ENCODE measurements at regions not wholly inside any gene's neighbourhood (a gene's known extent, or its start where the extent isn't known, plus 50 kb on each side); places are given as distances from the start of the nearest gene placed in this dataset.

GRCh38 chr18:22848615-22849014 is 84.5 kb upstream of the RBBP8 start:
- H3K9me3 ChIP-seq, result no peaks in the 10 kb centered on the region
- no peaks in the 10 kb centered on the region for H3K27me3 ChIP-seq
- H3K4me3 ChIP-seq, result no peak overlapping the region
- TF ChIP-seq CTCF (IDR thresholded peaks at IDR 0.05), result no peak
- TF ChIP-seq POLR2A (IDR thresholded peaks at IDR 0.05), result no peak
- no peak overlapping the region for H3K27ac ChIP-seq
- no peaks in the 10 kb centered on the region for H3K36me3 ChIP-seq (replicated peaks in 1 of 2; ENCODE audit: insufficient read depth in 1 of 2, low read depth in 2 of 2)
- intact Hi-C loops (cut with DNase I), result loop anchor here (10.0 kb wide), 1 partner anchor 136 kb away; no protein-coding TSS in a partner anchor
- H3K4me1 ChIP-seq, result peaks cover 23% of the 10 kb centered on the region
- DNase-seq (peak in 2 of 4 donors; percentile 30 to 41), ATAC-seq (peak; percentile 79)
- 22 to 32% methylated on average over 1 of the region's 1 CpG for WGBS, 2 donors

GRCh38 chr18:22856870-22857269 is 76.3 kb upstream of the RBBP8 start:
- 73 to 79% methylated on average over 2 of the region's 2 CpGs for WGBS, 2 donors
- Histone ChIP-seq H3K27ac (no peak overlapping the region), H3K27me3 (no peaks in the 10 kb centered on the region), H3K4me3 (no peak overlapping the region), H3K36me3 (replicated peaks in 1 of 2; ENCODE audit: insufficient read depth in 1 of 2, low read depth in 2 of 2) (no peaks in the 10 kb centered on the region), H3K4me1 (no peaks in the 10 kb centered on the region), H3K9me3 (no peaks in the 10 kb centered on the region)
- intact Hi-C loops (cut with DNase I), result loop anchor here (10.0 kb wide), 1 partner anchor 78 kb away; the partner anchor contains the start of gene RBBP8
- ATAC-seq, result no peak
- DNase-seq, result no peak
- TF ChIP-seq CTCF (IDR thresholded peaks at IDR 0.05), result no peak
- no peak for TF ChIP-seq POLR2A (IDR thresholded peaks at IDR 0.05)

DNA sequence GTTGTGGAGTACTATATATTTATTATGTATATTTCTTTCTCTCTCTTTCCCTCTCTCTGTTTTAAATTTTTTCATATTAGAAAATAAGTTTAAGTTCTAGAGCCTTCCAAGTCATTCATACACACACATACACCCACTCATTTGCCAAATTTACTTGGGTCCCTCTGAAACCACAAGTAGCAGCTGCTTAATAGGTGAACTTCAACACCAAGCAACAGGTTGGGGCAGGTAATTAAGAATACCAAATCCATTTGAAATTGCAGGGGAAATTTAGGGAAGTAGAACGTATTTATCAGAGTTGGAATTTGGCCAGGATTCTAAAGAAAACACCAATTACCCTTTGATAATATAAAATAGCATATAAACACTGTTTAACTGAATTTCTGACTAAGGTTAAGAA is 75.0 kb upstream of the RBBP8 start:
- Histone ChIP-seq H3K27me3 (no peaks in the 10 kb centered on the region), H3K9me3 (no peaks in the 10 kb centered on the region), H3K4me1 (no peaks in the 10 kb centered on the region), H3K27ac (no peak overlapping the region), H3K4me3 (no peak overlapping the region), H3K36me3 (replicated peaks in 1 of 2; ENCODE audit: insufficient read depth in 1 of 2, low read depth in 2 of 2) (no peaks in the 10 kb centered on the region)
- intact Hi-C loops (cut with DNase I), result loop anchor here (10.0 kb wide), 1 partner anchor 77 kb away; the partner anchor contains the start of gene RBBP8
- no peak for ATAC-seq
- no peak for DNase-seq
- no peak for TF ChIP-seq POLR2A (IDR thresholded peaks at IDR 0.05)
- 10% methylated on average over 1 of the region's 1 CpG for WGBS, 2 donors

- ATAC-seq (no peak), DNase-seq (no peak)
- intact Hi-C loops (cut with DNase I), result no loop called here
- Histone ChIP-seq H3K27ac (no peak overlapping the region), H3K27me3 (no peaks in the 10 kb centered on the region), H3K4me1 (peaks cover under 1% of the 10 kb centered on the region), H3K36me3 (replicated peaks in 1 of 2; ENCODE audit: insufficient read depth in 1 of 2, low read depth in 2 of 2) (no peaks in the 10 kb centered on the region), H3K9me3 (no peaks in the 10 kb centered on the region), H3K4me3 (no peak overlapping the region)
- TF ChIP-seq POLR2A (IDR thresholded peaks at IDR 0.05) (no peak), CTCF (IDR thresholded peaks at IDR 0.05) (no peak)
- WGBS, 2 donors, result 71 to 83% methylated on average over 3 of the region's 3 CpGs
These were observed 72.3 kb upstream of the RBBP8 start for GRCh38 chr18:22860807-22861206.

DNA sequence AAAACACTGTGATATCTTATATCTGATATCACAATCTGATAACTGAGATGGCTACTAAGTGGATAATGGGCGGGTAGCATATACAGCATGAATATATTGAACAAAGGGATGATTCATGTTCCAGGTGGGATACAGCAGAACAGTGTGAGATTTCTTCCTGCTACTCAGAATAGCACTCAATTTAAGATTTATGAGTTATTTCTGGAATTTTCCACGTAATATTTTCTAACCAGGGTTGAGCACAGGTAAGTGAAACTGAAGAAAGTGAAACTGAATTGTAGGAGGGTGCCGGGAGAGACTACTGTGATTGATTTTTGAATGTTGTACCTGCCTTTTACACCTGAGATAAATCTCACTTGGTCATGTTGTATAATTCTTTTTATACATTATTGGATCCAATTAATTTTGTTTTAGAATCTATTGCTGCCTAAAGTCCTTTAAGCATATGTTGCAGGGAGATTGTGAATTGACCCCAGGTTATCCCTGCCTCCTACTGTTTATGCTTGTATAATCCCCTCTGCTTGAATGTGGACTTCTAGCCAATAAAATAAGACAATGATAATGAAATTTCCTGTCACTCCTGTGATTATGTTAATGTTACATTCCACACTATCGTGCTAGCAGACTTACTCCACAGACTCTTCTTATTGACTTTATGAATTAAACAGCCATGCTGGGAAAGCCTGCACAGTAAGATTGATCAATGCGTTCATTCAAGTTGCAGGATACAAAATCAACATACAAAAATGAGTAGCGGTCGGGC is 67.6 kb upstream of the RBBP8 start:
- peak overlapping the region in 1 of 2 donors; percentile 12 for H3K4me3 ChIP-seq
- no peaks in the 10 kb centered on the region for H3K27me3 ChIP-seq
- intact Hi-C loops (cut with DNase I), result no loop called here
- TF ChIP-seq CTCF (IDR thresholded peaks at IDR 0.05), result peak in 2 of 7 experiments; percentile 18 to 22
- no peak for TF ChIP-seq POLR2A (IDR thresholded peaks at IDR 0.05)
- 23 to 33% methylated on average over 7 of the region's 7 CpGs for WGBS, 2 donors
- DNase-seq, result peak in 1 of 4 donors; percentile 19
- no peaks in the 10 kb centered on the region for H3K9me3 ChIP-seq
- no peaks in the 10 kb centered on the region for H3K36me3 ChIP-seq (replicated peaks in 1 of 2; ENCODE audit: insufficient read depth in 1 of 2, low read depth in 2 of 2)
- peak; percentile 89 for ATAC-seq
- peaks cover 8% of the 10 kb centered on the region for H3K4me1 ChIP-seq
- H3K27ac ChIP-seq, result peak overlapping the region; percentile 34 to 74 (median 69)

Data from body of pancreas (tissue), 4 donors.